ENCODE measurements at regions not wholly inside any gene's neighbourhood (a gene's known extent, or its start where the extent isn't known, plus 50 kb on each side); places are given as distances from the start of the nearest gene placed in this dataset.

DNA sequence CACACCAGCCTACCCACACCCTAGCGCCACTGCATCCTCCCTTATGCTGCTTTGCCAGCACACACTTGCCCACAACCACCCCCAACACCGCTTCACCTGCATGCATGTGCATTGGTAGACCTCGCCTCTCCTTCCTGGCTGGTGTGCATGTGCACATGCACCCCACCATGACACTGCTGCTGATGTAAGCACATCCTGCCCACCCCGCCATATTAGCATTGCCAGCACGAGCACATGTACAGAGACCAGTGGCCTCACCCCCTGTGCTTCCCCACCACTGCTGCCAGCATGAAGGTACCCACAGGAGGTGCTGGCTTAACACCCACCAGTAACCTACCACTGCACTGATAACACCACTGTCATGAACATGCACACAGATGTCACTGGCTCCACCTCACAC, 218.2 kb downstream of the SLCO4C1 start:
- no TSS peak for BruUV-seq (replicated peaks)
- H3K4me1 Mint-ChIP-seq (ENCODE audit: low read depth, unreplicated experiment) = peaks cover 10% of the 10 kb centered on the region

DNA sequence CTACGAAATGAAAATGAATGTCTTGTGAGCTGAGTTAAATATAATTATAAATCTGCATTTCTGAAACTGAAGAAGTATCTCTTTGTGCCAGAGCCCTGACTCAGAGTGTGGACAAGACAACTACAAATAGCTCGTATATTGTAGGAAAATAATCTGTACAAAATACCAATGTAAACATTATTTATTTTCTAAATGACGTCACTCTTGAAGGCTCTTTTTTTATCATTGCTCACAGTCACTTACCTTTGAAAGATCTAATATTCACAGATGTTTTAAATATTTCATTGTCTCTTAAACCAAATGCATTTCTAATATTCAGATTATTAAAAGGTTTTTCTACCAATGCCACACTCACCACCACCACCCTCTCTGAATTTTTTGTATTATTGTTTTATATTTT, 226.1 kb downstream of the SLCO4C1 start:
- Mint-ChIP-seq H3K27ac (ENCODE audit: unreplicated experiment) (no peak overlapping the region), H3K36me3 (ENCODE audit: insufficient read depth, unreplicated experiment) (no peaks in the 10 kb centered on the region), H3K27me3 (ENCODE audit: insufficient read depth, unreplicated experiment) (peaks cover 3% of the 10 kb centered on the region), H3K9me3 (ENCODE audit: unreplicated experiment) (no peaks in the 10 kb centered on the region), H3K4me1 (ENCODE audit: low read depth, unreplicated experiment) (peaks cover 6% of the 10 kb centered on the region), H3K4me3 (ENCODE audit: unreplicated experiment) (no peak overlapping the region)
- Histone ChIP-seq H3K4me3 (ENCODE audit: low read depth, low read length) (no peak overlapping the region), H3K4me1 (no peaks in the 10 kb centered on the region), H3K36me3 (ENCODE audit: control insufficient read depth, insufficient read depth, low read length) (no peaks in the 10 kb centered on the region), H3K27me3 (replicated peaks; ENCODE audit: control insufficient read depth, insufficient read depth, low read length) (no peaks in the 10 kb centered on the region; the same call in 1 of the 2 replicates), H3K9me3 (no peaks in the 10 kb centered on the region)
- POLR2A ChIA-PET = no interaction called here
- TF ChIP-seq, protein P1, sequence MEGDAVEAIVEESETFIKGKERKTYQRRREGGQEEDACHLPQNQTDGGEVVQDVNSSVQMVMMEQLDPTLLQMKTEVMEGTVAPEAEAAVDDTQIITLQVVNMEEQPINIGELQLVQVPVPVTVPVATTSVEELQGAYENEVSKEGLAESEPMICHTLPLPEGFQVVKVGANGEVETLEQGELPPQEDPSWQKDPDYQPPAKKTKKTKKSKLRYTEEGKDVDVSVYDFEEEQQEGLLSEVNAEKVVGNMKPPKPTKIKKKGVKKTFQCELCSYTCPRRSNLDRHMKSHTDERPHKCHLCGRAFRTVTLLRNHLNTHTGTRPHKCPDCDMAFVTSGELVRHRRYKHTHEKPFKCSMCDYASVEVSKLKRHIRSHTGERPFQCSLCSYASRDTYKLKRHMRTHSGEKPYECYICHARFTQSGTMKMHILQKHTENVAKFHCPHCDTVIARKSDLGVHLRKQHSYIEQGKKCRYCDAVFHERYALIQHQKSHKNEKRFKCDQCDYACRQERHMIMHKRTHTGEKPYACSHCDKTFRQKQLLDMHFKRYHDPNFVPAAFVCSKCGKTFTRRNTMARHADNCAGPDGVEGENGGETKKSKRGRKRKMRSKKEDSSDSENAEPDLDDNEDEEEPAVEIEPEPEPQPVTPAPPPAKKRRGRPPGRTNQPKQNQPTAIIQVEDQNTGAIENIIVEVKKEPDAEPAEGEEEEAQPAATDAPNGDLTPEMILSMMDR (IDR thresholded peaks at IDR 0.05; ENCODE audit: insufficient read depth in 1 of 2, low read depth in 1 of 2, low read length in 1 of 2, severe bottlenecking in 1 of 2, unreplicated experiment in 1 of 2) = no peak
- no TSS peak for BruUV-seq (replicated peaks)
- CTCF ChIA-PET = interaction anchor here (0.6 kb wide), 1 partner anchor 91 kb away, joined by 4 read pairs; no protein-coding TSS in a partner anchor
- no peak for DNase-seq
- intact Hi-C loops (cut with micrococcal nuclease; ENCODE audit: unreplicated experiment) = no loop called here

More for the DNA sequence above, 218.2 kb downstream of the SLCO4C1 start:
- no peaks in the 10 kb centered on the region for H3K36me3 Mint-ChIP-seq (ENCODE audit: insufficient read depth, unreplicated experiment)
- intact Hi-C loops (cut with micrococcal nuclease; ENCODE audit: unreplicated experiment) = no loop called here
- CTCF ChIA-PET = no interaction called here
- TF ChIP-seq, protein P1 (IDR thresholded peaks at IDR 0.05; ENCODE audit: insufficient read depth in 1 of 2, low read depth in 1 of 2, low read length in 1 of 2, severe bottlenecking in 1 of 2, unreplicated experiment in 1 of 2) = no peak
- POLR2A ChIA-PET = no interaction called here
- Histone ChIP-seq H3K9me3 (no peaks in the 10 kb centered on the region), H3K36me3 (ENCODE audit: control insufficient read depth, insufficient read depth, low read length) (no peaks in the 10 kb centered on the region), H3K4me1 (no peaks in the 10 kb centered on the region; the same call in 1 of the 2 replicates), H3K4me3 (ENCODE audit: low read depth, low read length) (no peak overlapping the region), H3K27me3 (replicated peaks; ENCODE audit: control insufficient read depth, insufficient read depth, low read length) (no peaks in the 10 kb centered on the region; the same call in 1 of the 2 replicates)
- H3K27ac Mint-ChIP-seq (ENCODE audit: unreplicated experiment) = no peak overlapping the region
- no peak for DNase-seq
- H3K4me3 Mint-ChIP-seq (ENCODE audit: unreplicated experiment) = no peak overlapping the region
- H3K9me3 Mint-ChIP-seq (ENCODE audit: unreplicated experiment) = peaks cover 18% of the 10 kb centered on the region
- H3K27me3 Mint-ChIP-seq (ENCODE audit: insufficient read depth, unreplicated experiment) = no peaks in the 10 kb centered on the region

DNA sequence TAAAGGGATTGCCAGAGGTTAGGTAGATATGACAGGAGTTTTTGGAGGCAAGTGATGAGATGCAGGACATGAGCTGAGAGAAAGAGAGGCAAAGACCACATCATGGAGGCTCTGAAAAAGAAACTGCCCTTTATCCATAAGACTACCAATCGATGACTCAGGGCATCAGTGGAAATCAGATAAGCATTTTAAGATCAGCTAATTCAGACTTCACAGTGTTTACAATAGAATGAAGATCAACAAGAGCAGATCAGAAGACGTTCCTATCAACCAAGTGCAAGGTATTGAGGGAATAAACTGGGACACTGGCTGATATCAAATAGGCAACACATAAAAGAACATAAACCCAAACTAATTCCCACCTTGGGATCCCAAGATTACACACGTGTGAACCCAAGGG, 227.2 kb downstream of the SLCO4C1 start:
- no peak overlapping the region for H3K4me3 ChIP-seq (ENCODE audit: low read depth, low read length)
- no peaks in the 10 kb centered on the region for H3K4me1 ChIP-seq
- DNase-seq = no peak
- H3K9me3 Mint-ChIP-seq (ENCODE audit: unreplicated experiment) = no peaks in the 10 kb centered on the region
- TF ChIP-seq, protein P1 (IDR thresholded peaks at IDR 0.05; ENCODE audit: insufficient read depth in 1 of 2, low read depth in 1 of 2, low read length in 1 of 2, severe bottlenecking in 1 of 2, unreplicated experiment in 1 of 2) = no peak
- H3K4me3 Mint-ChIP-seq (ENCODE audit: unreplicated experiment) = no peak overlapping the region
- POLR2A ChIA-PET = no interaction called here
- no peaks in the 10 kb centered on the region for H3K36me3 Mint-ChIP-seq (ENCODE audit: insufficient read depth, unreplicated experiment)
- peaks cover 6% of the 10 kb centered on the region for H3K4me1 Mint-ChIP-seq (ENCODE audit: low read depth, unreplicated experiment)
- no peaks in the 10 kb centered on the region for H3K36me3 ChIP-seq (ENCODE audit: control insufficient read depth, insufficient read depth, low read length)
- no peaks in the 10 kb centered on the region; the same call in 1 of the 2 replicates for H3K27me3 ChIP-seq (replicated peaks; ENCODE audit: control insufficient read depth, insufficient read depth, low read length)
- intact Hi-C loops (cut with micrococcal nuclease; ENCODE audit: unreplicated experiment) = no loop called here
- H3K27me3 Mint-ChIP-seq (ENCODE audit: insufficient read depth, unreplicated experiment) = peaks cover 3% of the 10 kb centered on the region
- H3K9me3 ChIP-seq = no peaks in the 10 kb centered on the region
- no peak overlapping the region for H3K27ac Mint-ChIP-seq (ENCODE audit: unreplicated experiment)
- no TSS peak for BruUV-seq (replicated peaks)
- CTCF ChIA-PET = no interaction called here
